Hepatocyte (in vitro differentiated cells): ENCODE measurements at regions not wholly inside any gene's neighbourhood (a gene's known extent, or its start where the extent isn't known, plus 50 kb on each side); places are given as distances from the start of the nearest gene placed in this dataset.

Source experiments
- CTCF ChIP-seq: fragments of 200-600 bp; sonication (generic); IDR thresholded peaks from 2 replicates; pipeline ENCODE4 v1.5.1; 2016; ENCODE audit warnings: antibody characterized with exemption, mild to moderate bottlenecking; ENCODE audit not compliant: poor library complexity
- EZH2 ChIP-seq: fragments of 200-600 bp; sonication (generic); IDR thresholded peaks from 2 replicates; pipeline ENCODE4 v1.6.1; 2016; ENCODE audit warnings: antibody characterized with exemption, mild to moderate bottlenecking, borderline replicate concordance

- TF ChIP-seq CTCF, result no peak
- TF ChIP-seq EZH2, result no peak
Observed at GRCh38 chr1:178614286-178614685, 101.4 kb downstream of the TEX35 start.
